G401.6 (cell line): ENCODE measurements at regions not wholly inside any gene's neighbourhood (a gene's known extent, or its start where the extent isn't known, plus 50 kb on each side); places are given as distances from the start of the nearest gene placed in this dataset.

Experiments used
- FAIRE-seq: peaks from 2 replicates; lab custom pipeline; 2012; peaks lifted over from hg19 to GRCh38; lab: Jason Lieb, UNC

GRCh38 chr5:126182971-126183695 is 240.1 kb upstream of the GRAMD2B start:
- no peak for FAIRE-seq

DNA sequence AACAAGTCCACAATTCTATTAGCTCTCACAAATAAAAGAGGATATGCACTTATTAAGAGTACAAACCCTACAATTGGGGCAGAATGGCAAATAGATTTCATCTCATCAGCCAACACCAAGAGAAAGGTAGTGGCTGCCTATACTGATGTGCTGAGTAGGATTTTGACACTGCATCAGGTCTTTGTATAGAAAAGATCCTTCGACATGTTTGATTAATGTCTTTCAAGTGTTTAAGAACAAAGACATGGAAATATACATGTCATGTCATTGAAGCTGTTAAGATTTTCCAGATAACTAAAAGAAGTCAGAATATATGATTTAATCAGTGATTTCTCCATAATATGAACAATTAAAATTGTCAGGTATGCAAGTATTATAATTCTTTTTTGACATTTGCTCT is 238.7 kb upstream of the GRAMD2B start:
- FAIRE-seq, result no peak

DNA sequence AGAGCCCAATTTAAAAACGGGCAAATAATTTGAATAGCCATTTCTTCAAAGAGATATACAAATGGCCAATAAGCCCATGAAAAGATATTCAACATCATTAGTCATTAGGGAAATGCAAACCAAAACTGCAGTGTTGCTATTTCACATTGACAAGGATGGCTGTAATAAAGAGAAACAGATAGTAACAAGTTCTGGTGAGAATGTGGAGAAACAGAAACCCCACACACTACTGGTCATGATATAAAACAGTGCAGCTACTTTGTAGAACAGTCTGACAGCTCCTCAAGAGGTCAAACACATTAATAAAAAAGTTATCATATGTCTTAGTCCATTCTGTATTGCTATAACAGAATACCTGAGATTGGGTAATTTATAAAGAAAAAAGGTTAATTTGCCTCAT is 237.0 kb upstream of the GRAMD2B start:
- no peak for FAIRE-seq

DNA sequence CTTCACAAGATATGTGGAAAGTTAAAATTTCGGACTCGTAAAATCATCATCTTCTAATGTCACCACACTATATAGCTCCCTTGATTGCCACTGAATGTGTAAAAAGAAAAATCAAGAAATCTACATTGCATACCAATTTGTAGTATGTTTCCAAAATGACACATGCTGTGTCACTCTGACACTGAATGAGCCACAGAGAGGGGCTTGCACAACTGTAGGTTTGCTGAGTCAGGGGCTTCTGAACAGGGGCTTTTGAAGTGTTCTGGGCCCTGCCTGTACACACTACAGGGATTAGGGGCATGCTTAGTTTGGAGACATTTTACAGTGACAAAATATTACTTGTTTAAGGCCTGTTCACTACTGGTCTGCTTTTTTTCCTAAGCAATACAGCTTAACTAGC is 234.4 kb upstream of the GRAMD2B start:
- FAIRE-seq, result no peak

DNA sequence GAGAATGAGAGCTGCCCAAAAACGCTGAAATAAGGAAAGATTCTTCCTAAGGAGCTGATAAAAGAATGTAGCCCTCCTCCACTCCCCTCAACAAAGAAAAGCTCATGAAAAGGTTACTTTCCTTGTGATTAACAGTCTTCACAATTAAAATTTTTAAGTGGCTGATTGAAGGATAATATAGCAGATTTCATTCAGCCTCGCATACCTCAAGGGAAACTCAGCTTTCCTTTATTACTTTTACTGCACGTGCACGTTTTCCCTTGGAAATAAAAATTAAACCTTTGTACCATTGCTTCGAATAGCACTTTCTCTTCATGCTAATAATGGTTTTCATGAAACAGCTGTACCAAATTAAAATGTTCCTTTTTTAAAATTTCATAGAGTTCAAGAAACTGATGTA is 234.0 kb upstream of the GRAMD2B start:
- FAIRE-seq, result no peak

- FAIRE-seq, result no peak
These were observed 233.3 kb upstream of the GRAMD2B start for GRCh38 chr5:126189862-126190261.

DNA sequence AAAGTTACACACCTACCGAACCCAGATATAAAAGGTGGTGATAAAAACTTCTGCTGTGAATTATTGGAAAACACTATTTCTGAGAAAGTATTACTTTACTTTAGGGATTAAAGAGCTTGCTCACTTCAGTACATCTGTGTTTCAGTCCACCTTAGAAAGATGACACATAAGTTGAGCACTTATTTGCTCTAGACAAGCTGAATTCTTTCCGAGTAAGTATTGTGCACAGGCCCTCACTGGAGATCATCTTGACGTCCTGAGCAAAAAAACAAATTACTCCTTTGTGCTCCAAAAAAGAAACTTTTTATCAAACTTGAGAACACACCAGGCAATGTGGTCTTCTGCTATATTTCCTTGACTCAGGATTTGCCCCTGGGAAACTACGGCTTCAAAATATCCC is 231.0 kb upstream of the GRAMD2B start:
- no peak for FAIRE-seq

GRCh38 chr5:126195410-126196100 is 227.7 kb upstream of the GRAMD2B start:
- no peak for FAIRE-seq

- no peak for FAIRE-seq
These were observed 224.7 kb upstream of the GRAMD2B start for GRCh38 chr5:126198531-126198930.

DNA sequence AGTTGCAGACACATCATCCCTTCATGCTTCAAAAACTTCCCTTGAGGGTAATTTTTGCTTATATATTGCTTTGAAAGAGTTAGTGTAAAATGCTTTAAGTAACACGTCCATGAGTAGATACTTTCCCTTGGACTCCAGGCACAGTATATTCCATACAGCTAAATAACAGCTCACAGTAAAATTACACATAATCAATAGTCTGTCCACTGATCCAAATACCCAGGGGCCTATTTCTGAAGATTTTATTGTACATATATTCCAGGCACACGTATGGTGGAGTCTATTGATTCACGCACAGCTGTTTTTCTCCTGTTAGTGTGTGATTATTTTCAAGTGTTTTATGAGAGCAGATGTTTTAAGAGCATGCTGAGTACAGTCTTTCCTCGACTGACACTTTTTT is 223.7 kb upstream of the GRAMD2B start:
- no peak for FAIRE-seq

GRCh38 chr5:126208691-126209090 is 214.5 kb upstream of the GRAMD2B start:
- no peak for FAIRE-seq

DNA sequence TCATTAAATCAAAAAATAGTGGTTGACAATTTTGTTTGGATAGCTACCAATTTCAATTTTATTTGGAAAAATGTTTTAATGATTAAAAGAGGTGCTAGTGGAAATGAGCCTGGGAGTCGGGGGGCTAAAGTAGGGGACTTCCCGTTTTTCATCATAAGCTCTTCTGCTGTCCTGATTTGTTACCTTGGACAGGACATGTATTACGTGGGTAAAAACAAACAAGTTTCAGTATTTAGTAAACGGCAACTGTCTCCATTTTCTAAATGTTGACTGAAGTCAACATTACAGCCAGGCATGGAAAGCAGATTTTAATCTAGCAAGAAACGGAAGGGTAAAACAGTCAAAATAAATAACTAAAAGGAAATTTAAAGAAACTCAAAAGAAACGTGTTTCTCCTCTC is 212.3 kb upstream of the GRAMD2B start:
- no peak for FAIRE-seq

DNA sequence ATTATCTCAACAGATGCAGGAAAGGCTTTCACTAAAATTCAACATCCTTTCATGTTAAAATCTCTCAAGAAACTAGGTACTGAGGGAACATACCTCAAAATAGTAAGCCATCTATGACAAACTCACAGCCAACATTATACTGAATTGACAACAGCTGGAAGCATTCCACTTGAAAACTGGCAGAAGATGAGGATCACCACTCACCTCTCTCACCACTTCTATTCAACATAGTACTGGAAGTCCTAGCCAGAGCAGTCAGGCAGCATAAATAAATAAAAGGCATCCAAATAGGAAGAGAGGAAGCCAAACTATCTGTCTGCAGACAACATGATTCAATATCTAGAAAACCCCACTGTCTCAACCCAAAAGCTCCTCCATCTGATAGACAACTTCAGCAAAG is 203.6 kb upstream of the GRAMD2B start:
- FAIRE-seq, result no peak

DNA sequence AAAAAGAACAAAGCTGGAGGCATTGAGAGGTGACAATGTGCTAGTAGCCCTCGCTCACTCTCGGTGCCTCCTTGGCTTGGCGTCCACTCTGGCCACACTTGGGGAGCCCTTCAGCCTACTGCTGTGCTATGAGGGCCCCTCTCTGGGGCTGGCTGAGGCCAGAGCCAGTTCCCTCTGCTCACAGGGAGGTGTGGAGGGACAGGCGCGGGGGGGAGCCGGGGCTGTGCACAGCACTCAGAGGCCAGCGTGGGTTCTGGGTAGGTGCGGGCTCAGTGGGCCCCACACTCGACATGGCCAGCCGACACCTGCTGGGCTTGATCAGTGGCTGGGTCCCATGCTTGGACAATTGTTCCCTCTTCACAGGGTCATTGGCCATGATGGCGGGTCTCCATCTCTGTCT is 202.5 kb upstream of the GRAMD2B start:
- FAIRE-seq, result no peak

- FAIRE-seq, result no peak
These were observed 194.3 kb upstream of the GRAMD2B start for GRCh38 chr5:126228934-126229333.

DNA sequence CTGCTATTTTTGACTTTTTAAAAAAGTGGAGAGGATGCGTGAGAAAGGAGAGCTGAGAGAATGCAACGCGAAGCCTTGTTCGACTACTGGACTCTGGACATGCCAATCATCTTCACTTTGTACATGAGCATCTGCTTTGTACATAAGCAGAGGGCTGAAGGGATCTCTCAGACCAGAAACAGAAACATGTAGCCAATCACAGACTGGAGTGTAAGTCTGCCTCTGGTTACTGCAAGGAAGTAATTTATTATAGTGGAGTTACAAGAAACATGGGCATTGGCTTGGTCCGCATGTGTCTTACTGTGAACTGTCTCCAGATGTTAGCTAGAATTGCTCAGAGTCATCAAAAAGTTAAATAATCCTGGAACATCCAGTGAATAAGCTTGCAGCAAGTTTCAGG is 190.0 kb upstream of the GRAMD2B start:
- FAIRE-seq, result no peak

GRCh38 chr5:126234563-126235195 is 188.5 kb upstream of the GRAMD2B start:
- FAIRE-seq, result no peak

DNA sequence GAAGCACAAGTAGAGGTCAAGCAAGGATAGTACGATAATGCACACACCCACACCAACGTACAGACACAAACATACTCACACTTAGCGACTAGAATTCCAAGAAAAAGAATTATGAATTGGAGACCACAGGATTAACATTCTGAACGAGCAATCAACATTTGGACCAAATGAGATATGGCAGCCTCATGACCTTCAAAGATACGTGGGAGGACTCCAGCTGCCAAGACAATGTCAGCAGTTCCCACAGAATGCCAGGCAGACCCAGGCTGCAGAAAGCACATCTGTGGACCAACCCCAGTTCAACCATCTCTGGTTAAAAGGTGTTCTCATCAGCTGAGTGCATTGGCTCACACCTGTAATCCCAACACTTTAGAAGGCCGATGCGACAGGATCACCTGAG is 187.6 kb upstream of the GRAMD2B start:
- FAIRE-seq, result no peak

DNA sequence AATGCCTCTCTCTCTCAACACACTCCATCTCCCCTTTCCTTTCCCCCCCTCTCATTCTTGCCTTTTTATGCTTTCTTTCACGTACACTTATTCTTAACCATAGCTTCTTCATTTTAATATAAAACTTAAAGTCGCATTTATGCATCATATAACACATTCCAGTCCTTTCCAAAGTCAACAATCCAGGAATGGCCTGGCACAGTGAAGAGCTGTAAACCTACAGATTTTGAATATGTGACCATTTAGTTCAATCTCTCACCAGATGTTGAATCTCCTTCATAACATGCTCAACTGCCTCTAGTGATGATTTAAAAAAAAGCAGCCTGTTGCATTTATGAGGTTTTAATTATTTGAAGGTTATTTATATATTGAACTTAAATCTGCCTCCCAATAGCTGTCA is 186.2 kb upstream of the GRAMD2B start:
- no peak for FAIRE-seq

DNA sequence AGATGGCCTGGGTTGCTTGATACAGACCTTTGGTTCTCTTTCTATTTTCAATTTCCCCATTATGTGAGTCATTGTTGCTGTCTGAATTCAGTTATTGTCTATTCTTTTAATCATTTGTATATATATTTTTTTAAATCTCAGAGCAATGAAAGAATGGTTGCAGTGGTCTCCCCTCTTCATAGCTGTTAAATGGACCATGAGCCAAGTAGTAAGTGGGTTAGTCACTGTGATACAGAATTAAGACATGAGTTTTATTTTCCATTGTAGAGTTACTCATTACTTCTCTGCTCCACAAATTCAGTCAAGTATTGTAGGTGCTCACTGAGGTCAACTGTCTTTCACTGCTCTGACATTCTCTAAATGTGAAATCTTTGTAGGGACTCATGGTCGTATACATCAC is 174.6 kb upstream of the GRAMD2B start:
- FAIRE-seq, result no peak

DNA sequence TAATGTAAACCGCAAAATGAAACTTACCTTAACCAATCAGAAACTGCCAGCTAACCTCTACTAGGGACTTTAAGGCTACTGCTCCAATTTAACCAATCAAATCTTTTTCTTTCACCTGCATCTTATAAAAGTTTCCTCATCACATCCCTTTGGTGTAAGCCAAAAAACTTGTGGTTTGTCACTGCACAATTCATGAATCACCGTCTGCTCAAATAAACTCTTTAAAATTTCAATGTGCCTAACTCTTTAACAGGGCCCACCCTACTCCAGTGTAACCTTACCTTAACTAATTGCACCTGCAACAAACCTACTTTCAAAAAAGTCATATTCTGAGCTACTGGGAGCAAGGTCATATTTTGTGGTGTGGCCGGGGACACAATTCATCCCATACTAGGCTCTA is 172.2 kb upstream of the GRAMD2B start:
- FAIRE-seq, result no peak

GRCh38 chr5:126253406-126253805 is 169.8 kb upstream of the GRAMD2B start:
- no peak for FAIRE-seq

DNA sequence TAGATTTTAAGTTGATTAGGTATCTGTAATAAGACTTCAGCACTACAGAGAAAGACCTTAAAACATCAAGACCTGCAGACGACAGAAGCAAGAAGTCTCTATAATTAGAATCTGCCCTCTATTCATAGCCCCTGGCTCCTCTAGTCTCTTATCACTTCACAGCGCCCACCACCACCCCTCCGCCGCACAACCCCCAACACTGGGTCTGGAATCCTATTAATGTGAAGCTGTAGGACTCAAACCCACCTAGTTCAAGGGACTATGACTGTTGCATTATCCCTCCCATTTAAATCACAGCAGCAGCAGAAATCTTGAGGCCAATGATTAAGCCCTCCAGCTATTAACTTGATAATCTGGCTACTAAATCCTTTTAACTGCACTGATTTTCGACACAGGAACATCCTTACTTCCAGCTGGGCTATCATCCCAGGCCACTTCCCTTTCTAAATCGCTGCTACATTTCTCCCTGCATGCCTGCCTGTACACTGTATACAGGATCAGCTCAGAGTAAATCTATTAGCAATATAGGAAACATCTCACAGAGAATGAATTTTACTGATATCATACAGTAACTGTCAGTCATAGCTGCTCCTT is 159.5 kb upstream of the GRAMD2B start:
- no peak for FAIRE-seq
